Vagina (tissue), 2 donors: ENCODE measurements at regions not wholly inside any gene's neighbourhood (a gene's known extent, or its start where the extent isn't known, plus 50 kb on each side); places are given as distances from the start of the nearest gene placed in this dataset.

ENCODE experiments used
- DNase-seq, 2 donors: peaks; one replicate each; pipeline ENCODE4 v3.0.0-alpha.2; 2017; ENCODE audit errors: extremely low spot score in 2 of 2
- H3K27ac ChIP-seq: fragments of 200-600 bp; sonication (generic); one replicate; pipeline ENCODE4 v1.5.1; 2019
- H3K27me3 ChIP-seq: fragments of 200-600 bp; sonication (generic); one replicate; pipeline ENCODE4 v1.5.1; 2019
- H3K36me3 ChIP-seq, 2 donors: fragments of 200-600 bp; sonication (generic); one replicate each; pipeline ENCODE4 v1.5.1; 2017 to 2019
- H3K4me1 ChIP-seq: fragments of 200-600 bp; sonication (generic); one replicate; pipeline ENCODE4 v1.5.1; 2019
- H3K4me3 ChIP-seq, 2 donors: fragments of 200-600 bp; sonication (generic); 1 replicate in 1 of 2; 2 replicates in 1 of 2; pipeline ENCODE4 v1.5.1; 2016 to 2019
- H3K9me3 ChIP-seq: fragments of 200-600 bp; sonication (generic); one replicate; pipeline ENCODE4 v1.5.1; 2019
- POLR2A ChIP-seq, 2 donors: fragments of 450-650 bp; IDR thresholded peaks; one replicate each; pipeline ENCODE4 v1.6.1; 2017; ENCODE audit warnings: antibody characterized with exemption in 2 of 2, mild to moderate bottlenecking in 2 of 2, moderate library complexity in 2 of 2
- POLR2AphosphoS5 ChIP-seq, 2 donors: sonication (generic); formaldehyde crosslinking; IDR thresholded peaks; one replicate each; pipeline ENCODE4 v1.9.0; 2017; ENCODE audit warnings: antibody characterized with exemption in 2 of 2, mild to moderate bottlenecking in 2 of 2, low read depth in 1 of 2; ENCODE audit not compliant: insufficient read depth in 1 of 2
- intact Hi-C: fragments of 100-400 bp; cut with DNase I; formaldehyde crosslinking; loops from one replicate; pipeline ENCODE4 v1.15.1; 2023
- TF ChIP-seq, protein P1 (sequence below), 3 experiments: fragments of 450-650 bp in 2 of 3; fragments of 200-600 bp in 1 of 3; sonication (generic) in 1 of 3; IDR thresholded peaks; one replicate each; pipeline ENCODE4 v1.5.1; 2017 to 2019; ENCODE audit warnings: antibody characterized with exemption in 3 of 3, mild to moderate bottlenecking in 2 of 3, moderate library complexity in 2 of 3

- Histone ChIP-seq H3K9me3 (no peaks in the 10 kb centered on the region), H3K36me3 (no peaks in the 10 kb centered on the region), H3K4me3 (no peak overlapping the region), H3K27ac (no peak overlapping the region), H3K27me3 (no peaks in the 10 kb centered on the region), H3K4me1 (no peaks in the 10 kb centered on the region)
- TF ChIP-seq, protein P1, sequence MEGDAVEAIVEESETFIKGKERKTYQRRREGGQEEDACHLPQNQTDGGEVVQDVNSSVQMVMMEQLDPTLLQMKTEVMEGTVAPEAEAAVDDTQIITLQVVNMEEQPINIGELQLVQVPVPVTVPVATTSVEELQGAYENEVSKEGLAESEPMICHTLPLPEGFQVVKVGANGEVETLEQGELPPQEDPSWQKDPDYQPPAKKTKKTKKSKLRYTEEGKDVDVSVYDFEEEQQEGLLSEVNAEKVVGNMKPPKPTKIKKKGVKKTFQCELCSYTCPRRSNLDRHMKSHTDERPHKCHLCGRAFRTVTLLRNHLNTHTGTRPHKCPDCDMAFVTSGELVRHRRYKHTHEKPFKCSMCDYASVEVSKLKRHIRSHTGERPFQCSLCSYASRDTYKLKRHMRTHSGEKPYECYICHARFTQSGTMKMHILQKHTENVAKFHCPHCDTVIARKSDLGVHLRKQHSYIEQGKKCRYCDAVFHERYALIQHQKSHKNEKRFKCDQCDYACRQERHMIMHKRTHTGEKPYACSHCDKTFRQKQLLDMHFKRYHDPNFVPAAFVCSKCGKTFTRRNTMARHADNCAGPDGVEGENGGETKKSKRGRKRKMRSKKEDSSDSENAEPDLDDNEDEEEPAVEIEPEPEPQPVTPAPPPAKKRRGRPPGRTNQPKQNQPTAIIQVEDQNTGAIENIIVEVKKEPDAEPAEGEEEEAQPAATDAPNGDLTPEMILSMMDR (IDR thresholded peaks at IDR 0.05) = no peak
- no peak for TF ChIP-seq POLR2AphosphoS5 (IDR thresholded peaks at IDR 0.05; ENCODE audit: insufficient read depth in 1 of 2, low read depth in 1 of 2)
- TF ChIP-seq POLR2A (IDR thresholded peaks at IDR 0.05) = no peak
- intact Hi-C loops = no loop called here
- DNase-seq = no peak
These were observed 468.0 kb upstream of the IL12A start for GRCh38 chr3:159520638-159521037.

- Histone ChIP-seq H3K9me3 (no peaks in the 10 kb centered on the region), H3K4me3 (no peak overlapping the region), H3K36me3 (no peaks in the 10 kb centered on the region), H3K27ac (no peak overlapping the region), H3K27me3 (no peaks in the 10 kb centered on the region), H3K4me1 (no peaks in the 10 kb centered on the region)
- intact Hi-C loops = no loop called here
- no peak for DNase-seq
- no peak for TF ChIP-seq POLR2A (IDR thresholded peaks at IDR 0.05)
- no peak for TF ChIP-seq POLR2AphosphoS5 (IDR thresholded peaks at IDR 0.05; ENCODE audit: insufficient read depth in 1 of 2, low read depth in 1 of 2)
- TF ChIP-seq, protein P1 (IDR thresholded peaks at IDR 0.05) = no peak
These were observed 466.4 kb upstream of the IL12A start for GRCh38 chr3:159522276-159522675.

DNA sequence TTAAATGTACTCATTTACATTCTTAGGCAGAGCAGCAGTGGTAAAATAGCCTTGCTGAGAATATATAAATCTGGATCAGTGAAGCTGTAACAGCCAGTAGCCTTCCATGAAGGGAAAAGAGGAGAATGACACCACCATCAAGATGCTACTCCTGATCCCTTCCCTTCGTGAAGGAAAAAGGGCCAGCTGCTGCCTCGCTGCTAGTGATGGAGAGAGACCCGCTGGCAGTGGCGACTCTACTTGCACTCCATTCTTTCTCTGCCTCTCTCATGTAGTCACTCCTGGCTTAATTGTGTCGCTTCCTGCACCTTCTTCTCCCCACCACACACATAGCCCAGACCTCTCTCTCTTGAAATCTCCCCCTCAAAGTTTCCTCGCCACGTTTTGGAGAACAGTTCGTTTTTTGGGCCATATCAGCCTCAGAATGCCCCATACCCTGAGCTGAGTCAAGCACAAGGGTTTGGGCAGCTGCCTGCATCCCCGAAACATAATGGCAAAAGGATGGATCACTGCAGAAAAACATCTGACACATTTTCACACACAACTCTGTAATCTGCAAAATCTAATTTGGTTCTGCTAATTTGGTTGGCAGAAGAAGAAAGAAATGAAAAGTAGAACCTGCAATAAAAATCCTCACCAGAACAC lies 460.3 kb upstream of the IL12A start:
- Histone ChIP-seq H3K4me1 (no peaks in the 10 kb centered on the region), H3K27me3 (no peaks in the 10 kb centered on the region), H3K9me3 (no peaks in the 10 kb centered on the region), H3K27ac (no peak overlapping the region), H3K4me3 (no peak overlapping the region), H3K36me3 (no peaks in the 10 kb centered on the region)
- DNase-seq = no peak
- intact Hi-C loops = no loop called here
- no peak for TF ChIP-seq POLR2AphosphoS5 (IDR thresholded peaks at IDR 0.05; ENCODE audit: insufficient read depth in 1 of 2, low read depth in 1 of 2)
- no peak for TF ChIP-seq POLR2A (IDR thresholded peaks at IDR 0.05)
- TF ChIP-seq, protein P1 (IDR thresholded peaks at IDR 0.05) = no peak

DNA sequence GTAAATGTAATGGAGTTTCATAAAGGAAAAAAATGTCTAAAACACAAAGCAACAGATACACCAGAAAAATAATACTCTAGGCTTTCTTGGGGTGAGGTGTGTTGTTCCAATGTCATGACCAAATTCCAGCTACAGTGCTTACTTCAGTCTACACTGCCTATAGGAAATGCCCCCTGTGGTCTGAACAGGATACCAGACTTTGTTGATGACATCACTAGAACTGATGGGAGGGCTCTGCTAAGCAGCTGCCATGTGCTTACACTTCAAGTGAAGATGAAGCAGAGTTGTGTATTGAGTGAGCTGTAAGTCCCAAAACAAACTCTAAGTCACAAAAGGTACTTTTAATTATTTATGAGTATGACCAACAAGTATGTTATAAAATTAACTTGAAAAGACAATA lies 456.1 kb upstream of the IL12A start:
- no peak overlapping the region for H3K4me3 ChIP-seq
- no peaks in the 10 kb centered on the region for H3K4me1 ChIP-seq
- H3K27ac ChIP-seq = no peak overlapping the region
- no peak for DNase-seq
- intact Hi-C loops = no loop called here
- H3K27me3 ChIP-seq = no peaks in the 10 kb centered on the region
- no peaks in the 10 kb centered on the region for H3K36me3 ChIP-seq
- H3K9me3 ChIP-seq = no peaks in the 10 kb centered on the region
- no peak for TF ChIP-seq POLR2A (IDR thresholded peaks at IDR 0.05)
- TF ChIP-seq, protein P1 (IDR thresholded peaks at IDR 0.05) = no peak
- no peak for TF ChIP-seq POLR2AphosphoS5 (IDR thresholded peaks at IDR 0.05; ENCODE audit: insufficient read depth in 1 of 2, low read depth in 1 of 2)

DNA sequence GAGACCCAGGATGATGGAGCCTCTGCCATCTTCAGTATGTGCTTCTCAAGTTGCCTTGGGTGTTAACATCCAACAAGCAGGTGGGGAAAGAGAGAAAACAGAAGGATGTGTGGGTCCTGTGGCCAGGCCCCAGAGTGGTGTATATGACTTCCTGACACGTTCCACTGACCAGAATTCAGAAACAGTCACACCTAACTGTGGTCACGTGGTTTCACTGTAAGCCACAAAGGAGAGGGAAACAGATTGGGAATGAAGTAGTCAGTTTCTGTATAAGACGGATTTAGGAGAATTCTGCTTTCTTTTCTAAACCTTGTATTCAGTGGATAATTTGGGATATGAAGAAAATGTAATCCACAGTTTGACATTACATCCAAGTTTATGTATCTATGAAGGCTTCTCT lies 454.1 kb upstream of the IL12A start:
- DNase-seq = no peak
- Histone ChIP-seq H3K27me3 (no peaks in the 10 kb centered on the region), H3K4me3 (no peak overlapping the region), H3K9me3 (no peaks in the 10 kb centered on the region), H3K4me1 (no peaks in the 10 kb centered on the region), H3K27ac (no peak overlapping the region), H3K36me3 (no peaks in the 10 kb centered on the region)
- intact Hi-C loops = no loop called here
- TF ChIP-seq POLR2AphosphoS5 (IDR thresholded peaks at IDR 0.05; ENCODE audit: insufficient read depth in 1 of 2, low read depth in 1 of 2) = no peak
- TF ChIP-seq, protein P1 (IDR thresholded peaks at IDR 0.05) = no peak
- TF ChIP-seq POLR2A (IDR thresholded peaks at IDR 0.05) = no peak
